Smooth muscle cell (in vitro differentiated cells): ENCODE measurements at regions not wholly inside any gene's neighbourhood (a gene's known extent, or its start where the extent isn't known, plus 50 kb on each side); places are given as distances from the start of the nearest gene placed in this dataset.
"Not testable (repeated sequence)": the region's sequence is repeated elsewhere in the genome, so short reads cannot be mapped to it uniquely, and the experiment has no call there.

Experiments used
- DNase-seq: peaks from one replicate; lab custom pipeline; 2025; ENCODE audit not compliant: unreplicated experiment; lab: John Stamatoyannopoulos, UW
- H2AFZ ChIP-seq: fragments of 200-600 bp; sonication (generic); 2 replicates; pipeline ENCODE4 v1.6.0; 2016; ENCODE audit warnings: antibody characterized with exemption, low read depth, mild to moderate bottlenecking
- H3F3A ChIP-seq: fragments of 200-600 bp; sonication (generic); 2 replicates; pipeline ENCODE4 v1.6.0; 2017; ENCODE audit warnings: antibody characterized with exemption, low read depth
- H3K27ac ChIP-seq: fragments of 200-600 bp; sonication (generic); 2 replicates; pipeline ENCODE4 v1.5.1; 2016; ENCODE audit warnings: low read depth, mild to moderate bottlenecking
- H3K27me3 ChIP-seq: fragments of 200-600 bp; sonication (generic); 2 replicates; pipeline ENCODE4 v1.6.1; 2016; ENCODE audit warnings: low read depth, mild to moderate bottlenecking
- H3K36me3 ChIP-seq: fragments of 200-600 bp; sonication (generic); 2 replicates; pipeline ENCODE4 v1.5.1; 2016; ENCODE audit warnings: low read depth
- H3K4me1 ChIP-seq: fragments of 200-600 bp; sonication (generic); 2 replicates; pipeline ENCODE4 v1.5.1; 2016; ENCODE audit warnings: low read depth
- H3K4me2 ChIP-seq: fragments of 200-600 bp; sonication (generic); 2 replicates; pipeline ENCODE4 v1.6.0; 2016; ENCODE audit warnings: mild to moderate bottlenecking
- H3K4me3 ChIP-seq: fragments of 200-600 bp; sonication (generic); 2 replicates; pipeline ENCODE4 v1.5.1; 2016; ENCODE audit warnings: mild to moderate bottlenecking
- H3K79me2 ChIP-seq: fragments of 200-600 bp; sonication (generic); 2 replicates; pipeline ENCODE4 v1.6.0; 2016; ENCODE audit warnings: low read depth, mild to moderate bottlenecking
- H3K9ac ChIP-seq: fragments of 200-600 bp; sonication (generic); 2 replicates; pipeline ENCODE4 v1.6.0; 2016; ENCODE audit warnings: low read depth
- H3K9me3 ChIP-seq: fragments of 200-600 bp; sonication (generic); replicated peaks from 2 replicates; pipeline ENCODE4 v1.5.1; 2016; ENCODE audit warnings: low read depth
- H4K20me1 ChIP-seq: fragments of 200-600 bp; sonication (generic); 2 replicates; pipeline ENCODE4 v1.6.0; 2016; ENCODE audit warnings: low read depth
- WGBS: methylation state at CpG from one replicate; pipeline ENCODE4 v1.1.7; 2016; ENCODE audit warnings: low lambda C conversion rate; 5-methylcytosine and 5-hydroxymethylcytosine counted together
- TF ChIP-seq, protein P1 (sequence below): fragments of 200-600 bp; sonication (generic); IDR thresholded peaks from 2 replicates; pipeline ENCODE4 v1.5.1; 2017; ENCODE audit warnings: borderline replicate concordance, mild to moderate bottlenecking, antibody characterized with exemption; ENCODE audit not compliant: insufficient read depth, poor library complexity, severe bottlenecking

DNA sequence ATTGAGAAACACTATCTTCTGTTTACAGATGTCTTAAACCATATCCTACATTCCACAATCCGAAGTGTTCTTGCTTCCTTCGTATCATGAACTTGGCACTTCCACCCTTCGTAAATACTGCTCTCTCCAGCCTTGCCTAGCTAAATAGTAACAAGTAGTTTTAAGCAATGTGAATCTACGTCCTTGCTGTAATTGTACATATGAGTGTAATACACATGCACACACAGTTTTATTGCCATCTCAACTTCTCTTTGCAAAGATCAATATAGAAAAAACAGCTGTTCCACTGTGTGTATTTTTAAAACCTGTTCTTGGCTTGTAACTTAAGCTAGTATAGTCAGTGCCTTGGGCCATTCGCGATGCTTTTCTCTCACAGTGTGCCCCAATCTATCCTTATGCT, 1524.7 kb downstream of the GRIK2 start:
- 65% methylated on average over 6 of the region's 6 CpGs for WGBS

DNA sequence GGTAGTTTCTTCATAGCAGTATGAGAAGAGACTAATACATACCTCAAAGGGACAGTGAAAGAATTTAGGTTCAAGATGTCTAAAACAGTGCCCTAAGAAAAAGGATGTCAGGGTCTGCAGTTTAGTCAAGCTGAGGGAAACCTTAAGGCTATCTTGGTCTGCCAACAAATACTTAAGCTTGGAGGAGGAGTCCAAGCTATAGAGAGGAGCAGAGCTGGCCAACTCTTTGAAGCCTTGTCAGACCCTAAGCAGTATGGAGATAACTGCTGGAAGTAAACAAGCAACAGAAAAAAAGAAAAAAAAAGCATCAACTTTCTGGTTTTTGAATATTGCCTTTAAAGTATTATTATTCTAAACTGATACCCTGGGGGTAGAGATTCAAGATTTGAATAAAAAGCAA, 1518.1 kb downstream of the GRIK2 start:
- Histone ChIP-seq H3K9me3 (no peaks in the 10 kb centered on the region), H3K4me1 (no peaks in the 10 kb centered on the region), H4K20me1 (no peaks in the 10 kb centered on the region), H3K4me2 (no peak overlapping the region), H2AFZ (no peak overlapping the region), H3K4me3 (no peak overlapping the region), H3K27ac (no peak overlapping the region), H3F3A (no peaks in the 10 kb centered on the region), H3K36me3 (no peaks in the 10 kb centered on the region), H3K79me2 (no peaks in the 10 kb centered on the region), H3K27me3 (no peaks in the 10 kb centered on the region), H3K9ac (no peak overlapping the region)
- DNase-seq = no peak
- TF ChIP-seq, protein P1, sequence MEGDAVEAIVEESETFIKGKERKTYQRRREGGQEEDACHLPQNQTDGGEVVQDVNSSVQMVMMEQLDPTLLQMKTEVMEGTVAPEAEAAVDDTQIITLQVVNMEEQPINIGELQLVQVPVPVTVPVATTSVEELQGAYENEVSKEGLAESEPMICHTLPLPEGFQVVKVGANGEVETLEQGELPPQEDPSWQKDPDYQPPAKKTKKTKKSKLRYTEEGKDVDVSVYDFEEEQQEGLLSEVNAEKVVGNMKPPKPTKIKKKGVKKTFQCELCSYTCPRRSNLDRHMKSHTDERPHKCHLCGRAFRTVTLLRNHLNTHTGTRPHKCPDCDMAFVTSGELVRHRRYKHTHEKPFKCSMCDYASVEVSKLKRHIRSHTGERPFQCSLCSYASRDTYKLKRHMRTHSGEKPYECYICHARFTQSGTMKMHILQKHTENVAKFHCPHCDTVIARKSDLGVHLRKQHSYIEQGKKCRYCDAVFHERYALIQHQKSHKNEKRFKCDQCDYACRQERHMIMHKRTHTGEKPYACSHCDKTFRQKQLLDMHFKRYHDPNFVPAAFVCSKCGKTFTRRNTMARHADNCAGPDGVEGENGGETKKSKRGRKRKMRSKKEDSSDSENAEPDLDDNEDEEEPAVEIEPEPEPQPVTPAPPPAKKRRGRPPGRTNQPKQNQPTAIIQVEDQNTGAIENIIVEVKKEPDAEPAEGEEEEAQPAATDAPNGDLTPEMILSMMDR = no peak

More for the DNA sequence above, 1524.7 kb downstream of the GRIK2 start:
- H3K79me2 ChIP-seq = no peaks in the 10 kb centered on the region
- TF ChIP-seq, protein P1 = no peak
- H3K4me1 ChIP-seq = no peaks in the 10 kb centered on the region
- no peaks in the 10 kb centered on the region for H3K9me3 ChIP-seq
- no peaks in the 10 kb centered on the region for H3F3A ChIP-seq
- DNase-seq = no peak
- H4K20me1 ChIP-seq = no peaks in the 10 kb centered on the region
- no peaks in the 10 kb centered on the region for H3K36me3 ChIP-seq
- no peak overlapping the region for H3K27ac ChIP-seq
- no peaks in the 10 kb centered on the region for H3K27me3 ChIP-seq
- H2AFZ ChIP-seq = no peak overlapping the region
- no peak overlapping the region for H3K4me3 ChIP-seq
- H3K4me2 ChIP-seq = no peak overlapping the region
- no peak overlapping the region for H3K9ac ChIP-seq

DNA sequence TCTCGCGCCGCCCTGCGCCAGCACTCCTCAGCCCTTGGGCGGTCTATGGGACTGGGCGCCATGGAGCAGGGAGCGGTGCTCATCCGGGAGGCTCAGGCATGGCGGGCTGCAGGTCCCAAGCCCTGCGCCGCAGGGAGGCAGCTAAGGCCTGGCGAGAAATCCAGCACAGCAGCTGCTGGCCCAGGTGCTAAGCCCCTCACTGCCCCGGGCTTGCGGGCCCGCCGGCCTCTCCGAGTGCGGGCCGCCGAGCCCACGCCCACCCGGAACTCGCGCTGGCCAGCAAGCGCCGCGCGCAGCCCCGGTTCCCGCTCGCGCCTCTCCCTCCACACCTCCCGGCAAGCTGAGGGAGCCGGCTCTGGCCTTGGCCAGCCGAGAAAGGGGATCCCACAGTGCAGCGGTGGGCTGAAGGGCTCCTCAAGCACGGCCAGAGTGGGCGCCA, 1517.2 kb downstream of the GRIK2 start:
- H3K4me2 ChIP-seq, H3K4me3 ChIP-seq, H2AFZ ChIP-seq, H3K9ac ChIP-seq, H3K9me3 ChIP-seq, H3K4me1 ChIP-seq, H3K36me3 ChIP-seq, H3K27me3 ChIP-seq, H3K79me2 ChIP-seq, H3F3A ChIP-seq, DNase-seq, H3K27ac ChIP-seq, H4K20me1 ChIP-seq: not testable (repeated sequence)
- WGBS = 97% methylated on average over 27 of the region's 38 CpGs

DNA sequence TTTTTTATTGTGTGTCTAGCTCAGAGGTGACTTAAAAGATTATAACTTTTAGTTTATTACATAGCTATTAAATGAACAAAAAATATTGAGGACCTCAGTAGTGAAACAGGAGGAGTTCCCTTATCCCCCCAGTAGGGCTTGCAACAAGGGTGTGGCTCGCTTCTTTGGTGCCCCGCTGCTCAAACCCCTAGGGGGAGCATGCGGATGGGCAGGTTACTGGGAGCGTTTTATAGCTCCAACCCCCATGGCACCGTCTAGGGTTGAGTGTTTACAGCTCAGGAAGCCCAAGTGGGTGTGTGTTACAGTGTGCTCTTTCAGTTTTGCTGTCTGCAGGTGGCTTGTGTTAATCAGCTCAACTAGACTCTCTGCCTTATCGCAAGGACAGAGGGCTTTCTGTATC, 1513.7 kb downstream of the GRIK2 start:
- no peak overlapping the region for H3K27ac ChIP-seq
- no peak overlapping the region for H3K4me2 ChIP-seq
- H3K9ac ChIP-seq = no peak overlapping the region
- no peaks in the 10 kb centered on the region for H3K36me3 ChIP-seq
- TF ChIP-seq, protein P1 = no peak
- DNase-seq = no peak
- H4K20me1 ChIP-seq = no peaks in the 10 kb centered on the region
- no peak overlapping the region for H3K4me3 ChIP-seq
- no peaks in the 10 kb centered on the region for H3F3A ChIP-seq
- 54% methylated on average over 6 of the region's 6 CpGs for WGBS
- H3K9me3 ChIP-seq = no peaks in the 10 kb centered on the region
- no peaks in the 10 kb centered on the region for H3K4me1 ChIP-seq
- H3K79me2 ChIP-seq = no peaks in the 10 kb centered on the region
- H2AFZ ChIP-seq = no peak overlapping the region
- no peaks in the 10 kb centered on the region for H3K27me3 ChIP-seq
